Activated CD8-positive, alpha-beta memory T cell treated with anti-CD3 and anti-CD28 coated beads for 48 hours (primary cell): ENCODE measurements at regions not wholly inside any gene's neighbourhood (a gene's known extent, or its start where the extent isn't known, plus 50 kb on each side); places are given as distances from the start of the nearest gene placed in this dataset.

Source experiments
- DNase-seq, 3 experiments: peaks; one replicate each; pipeline ENCODE4 v3.0.0-alpha.2; 2020; ENCODE audit warnings: low read depth in 2 of 3, low spot score in 2 of 3

GRCh38 chr12:108029051-108029835 is 99.8 kb upstream of the WSCD2 start:
- DNase-seq: no peak

GRCh38 chr12:108033090-108033489 is 96.0 kb upstream of the WSCD2 start:
- no peak for DNase-seq

GRCh38 chr12:108035372-108035771 is 93.7 kb upstream of the WSCD2 start:
- no peak for DNase-seq

- DNase-seq: no peak
Measured at GRCh38 chr12:108037960-108038359, 91.1 kb upstream of the WSCD2 start.

GRCh38 chr12:108039794-108040193 is 89.3 kb upstream of the WSCD2 start:
- DNase-seq: no peak

- DNase-seq: no peak
Measured at GRCh38 chr12:108040947-108041346, 88.1 kb upstream of the WSCD2 start.

- DNase-seq: no peak
Measured at GRCh38 chr12:108043286-108043685, 85.8 kb upstream of the WSCD2 start.

- DNase-seq: no peak
Measured at GRCh38 chr12:108043750-108044533, 85.1 kb upstream of the WSCD2 start.

GRCh38 chr12:108046135-108046534 is 83.0 kb upstream of the WSCD2 start:
- DNase-seq: no peak

- DNase-seq: no peak
Measured at GRCh38 chr12:108046650-108047049, 82.4 kb upstream of the WSCD2 start.

GRCh38 chr12:108047071-108047550 is 82.0 kb upstream of the WSCD2 start:
- no peak for DNase-seq

GRCh38 chr12:108048686-108049085 is 80.4 kb upstream of the WSCD2 start:
- DNase-seq: no peak

- DNase-seq: no peak
Measured at GRCh38 chr12:108050696-108051095, 78.4 kb upstream of the WSCD2 start.

GRCh38 chr12:108052260-108052659 is 76.8 kb upstream of the WSCD2 start:
- no peak for DNase-seq

- no peak for DNase-seq
Measured at GRCh38 chr12:108053512-108053911, 75.6 kb upstream of the WSCD2 start.

GRCh38 chr12:108054496-108054895 is 74.6 kb upstream of the WSCD2 start:
- no peak for DNase-seq

GRCh38 chr12:108055141-108055540 is 73.9 kb upstream of the WSCD2 start:
- DNase-seq: no peak

GRCh38 chr12:108060067-108060466 is 69.0 kb upstream of the WSCD2 start:
- DNase-seq: no peak

GRCh38 chr12:108060903-108061302 is 68.2 kb upstream of the WSCD2 start:
- no peak for DNase-seq

- no peak for DNase-seq
Measured at GRCh38 chr12:108063192-108063591, 65.9 kb upstream of the WSCD2 start.

- DNase-seq: no peak
Measured at GRCh38 chr12:108065069-108065468, 64.0 kb upstream of the WSCD2 start.
